ENCODE measurements at regions not wholly inside any gene's neighbourhood (a gene's known extent, or its start where the extent isn't known, plus 50 kb on each side); places are given as distances from the start of the nearest gene placed in this dataset.

DNA sequence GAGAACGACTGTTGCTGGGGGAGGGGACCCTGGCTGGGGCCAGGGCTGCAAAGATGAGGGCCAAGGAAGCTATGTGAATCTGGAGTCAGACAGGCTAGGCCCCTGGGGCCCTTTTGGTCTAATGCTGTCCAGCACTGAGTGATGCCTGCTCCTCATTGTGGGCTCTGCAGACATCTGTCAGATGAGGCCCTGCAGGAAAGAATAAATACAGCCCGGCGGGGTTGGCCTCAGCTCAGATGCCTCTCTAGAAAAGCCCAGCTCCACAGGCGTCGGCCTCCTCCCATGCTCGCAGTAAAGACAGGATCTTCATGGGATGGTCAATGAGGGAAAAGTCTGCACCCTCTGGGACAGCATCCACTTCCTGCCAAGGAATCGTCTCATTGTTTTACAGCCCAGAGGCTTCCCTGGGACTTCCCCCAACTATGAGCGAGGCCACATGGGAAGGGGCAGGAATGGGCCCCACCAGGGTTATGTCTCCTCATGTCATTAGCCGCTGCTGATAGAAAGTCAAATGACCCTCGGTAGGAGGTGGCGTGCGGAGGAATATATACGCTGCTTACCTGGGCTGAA lies 125.8 kb upstream of the GLI2 start:
- POLR2A ChIA-PET: no interaction called here
- CTCF ChIA-PET: no interaction called here

DNA sequence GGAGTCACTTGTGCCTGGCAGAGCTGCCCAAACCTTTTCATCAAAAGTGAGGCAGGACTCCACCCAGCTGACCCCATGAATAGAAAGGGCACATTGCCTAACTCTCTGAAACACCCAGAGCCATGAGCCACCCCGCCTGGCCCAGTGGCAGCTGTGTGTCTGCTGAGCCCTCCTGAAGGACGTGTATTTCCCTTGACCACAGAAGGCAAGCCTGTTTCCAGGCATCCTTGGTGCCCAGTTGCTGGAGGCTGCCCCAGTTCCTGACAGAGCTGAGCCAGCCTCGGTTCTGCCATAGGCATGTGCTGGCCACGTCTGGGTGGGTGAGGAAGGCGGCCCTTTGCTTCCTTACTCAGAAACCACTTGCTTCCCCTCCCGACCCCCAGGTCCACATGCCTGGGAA lies 124.7 kb upstream of the GLI2 start:
- ChIA-PET POLR2A (no interaction called here), CTCF (no interaction called here)

GRCh38 chr2:120611961-120612360 lies 123.7 kb upstream of the GLI2 start:
- ChIA-PET POLR2A (no interaction called here), CTCF (no interaction called here)

- CTCF ChIA-PET: no interaction called here
- POLR2A ChIA-PET: no interaction called here
These were observed 123.2 kb upstream of the GLI2 start for GRCh38 chr2:120612471-120612870.

GRCh38 chr2:120612931-120613330 lies 122.7 kb upstream of the GLI2 start:
- ChIA-PET POLR2A (no interaction called here), CTCF (no interaction called here)

DNA sequence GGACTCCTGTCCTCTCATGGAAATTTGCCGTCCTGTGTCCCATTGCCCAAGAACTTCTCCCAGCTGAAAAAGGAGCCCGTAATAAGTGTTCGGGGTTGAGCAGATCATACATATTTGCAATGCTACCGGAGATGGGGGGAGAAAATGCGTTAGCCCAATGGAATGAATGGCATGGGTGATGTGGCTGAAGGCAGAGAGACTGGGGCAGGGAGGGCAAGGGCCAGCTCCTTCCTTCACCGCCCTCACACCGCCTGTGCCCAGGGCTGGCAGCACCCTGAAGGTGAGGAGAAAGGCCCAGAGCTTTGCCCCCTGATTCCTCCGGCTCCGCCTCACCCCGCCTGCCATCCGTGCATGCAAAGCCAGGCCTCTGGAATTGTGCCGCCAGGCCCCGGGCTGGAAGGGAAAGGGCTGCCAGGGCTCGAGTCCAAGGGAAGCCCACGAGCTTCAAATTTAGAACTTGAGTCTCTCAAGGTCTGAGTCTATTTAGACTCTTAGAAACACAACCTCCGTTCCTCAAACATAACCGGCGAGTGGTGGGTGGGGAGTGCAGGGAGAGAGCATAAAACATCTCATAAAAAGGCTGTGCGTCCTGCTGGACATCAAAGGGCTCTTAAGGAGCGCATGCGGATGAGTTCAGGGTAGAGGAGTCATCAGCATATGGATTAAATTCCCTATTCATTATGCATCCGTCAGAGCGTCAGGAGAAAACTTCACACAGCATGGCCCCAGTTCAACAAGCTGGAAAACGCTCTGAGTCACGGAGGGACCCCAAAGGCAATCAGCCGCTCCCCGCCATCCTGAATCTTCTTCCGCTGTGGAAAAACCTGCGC lies 121.7 kb upstream of the GLI2 start:
- POLR2A ChIA-PET: no interaction called here

DNA sequence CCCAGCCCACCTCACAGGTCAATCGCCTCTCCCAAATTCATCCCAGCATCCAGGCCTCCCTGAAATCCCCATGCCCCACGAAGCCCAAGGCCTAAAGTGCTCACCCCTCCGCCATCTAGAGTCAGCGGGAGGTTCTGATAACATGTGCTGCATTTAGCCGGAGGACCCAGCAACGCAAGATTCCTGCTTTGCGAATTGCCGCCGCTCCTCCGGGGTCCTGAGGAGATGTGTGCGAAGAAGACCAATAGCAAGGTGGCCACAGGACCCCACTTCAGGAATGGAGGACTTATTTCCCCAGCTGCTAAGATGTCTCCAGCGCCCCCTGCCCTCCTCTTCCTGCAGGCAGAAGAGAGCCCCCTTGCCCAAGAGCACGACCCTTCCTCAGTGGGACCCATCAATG lies 120.8 kb upstream of the GLI2 start:
- ChIA-PET CTCF (no interaction called here), POLR2A (no interaction called here)

More for the DNA sequence above, 121.7 kb upstream of the GLI2 start:
- CTCF ChIA-PET: no interaction called here

GRCh38 chr2:120616261-120616660 lies 119.4 kb upstream of the GLI2 start:
- POLR2A ChIA-PET: no interaction called here
- CTCF ChIA-PET: no interaction called here

- CTCF ChIA-PET: no interaction called here
- POLR2A ChIA-PET: no interaction called here
These were observed 118.6 kb upstream of the GLI2 start for GRCh38 chr2:120617055-120617454.

GRCh38 chr2:120618830-120619229 lies 116.8 kb upstream of the GLI2 start:
- CTCF ChIA-PET: no interaction called here
- POLR2A ChIA-PET: no interaction called here

- ChIA-PET POLR2A (no interaction called here), CTCF (no interaction called here)
These were observed 116.1 kb upstream of the GLI2 start for GRCh38 chr2:120619579-120619978.

- ChIA-PET POLR2A (no interaction called here), CTCF (no interaction called here)
These were observed 115.5 kb upstream of the GLI2 start for GRCh38 chr2:120620025-120620793.

DNA sequence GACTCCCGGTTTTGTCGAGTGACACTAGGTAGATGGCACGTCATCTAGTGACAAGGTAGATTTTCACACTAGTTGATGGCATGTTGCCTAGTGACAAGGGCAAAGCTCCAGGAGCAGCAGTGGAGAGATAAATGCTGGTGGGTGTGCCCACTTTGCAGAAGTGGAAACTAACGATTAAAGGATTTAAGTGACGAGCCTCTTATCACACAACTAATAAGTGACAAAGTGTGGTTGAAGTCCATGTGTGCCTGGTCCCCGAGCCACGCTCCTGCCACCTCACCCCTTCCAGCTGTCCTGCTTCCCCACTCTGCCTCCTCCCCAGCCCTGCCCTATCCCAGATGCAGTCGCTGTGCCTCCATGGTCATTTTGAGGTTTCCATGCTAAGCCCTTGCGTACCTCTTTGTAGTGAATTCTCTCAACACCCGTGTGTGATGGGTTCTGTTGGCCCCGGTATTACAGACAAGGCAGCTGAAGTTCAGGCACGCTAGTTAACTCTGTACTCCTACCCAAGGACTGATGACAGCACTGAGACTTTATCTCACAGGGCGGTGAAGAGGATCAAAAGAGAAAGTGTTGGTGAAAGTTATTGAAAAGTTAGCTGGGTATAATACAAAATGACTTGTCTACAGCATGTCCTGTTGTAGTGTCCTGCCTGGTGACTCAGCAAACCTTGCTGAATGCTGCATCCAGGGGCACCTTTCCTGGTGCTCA lies 113.4 kb upstream of the GLI2 start:
- ChIA-PET CTCF (interaction anchor here (1.5 kb wide), 1 partner anchor 15 kb away, joined by 3 read pairs; no protein-coding TSS in a partner anchor), POLR2A (no interaction called here)

GRCh38 chr2:120622886-120623753 lies 112.5 kb upstream of the GLI2 start:
- ChIA-PET CTCF (interaction anchor here (1.5 kb wide), 1 partner anchor 14 kb away, joined by 3 read pairs; no protein-coding TSS in a partner anchor), POLR2A (no interaction called here)

DNA sequence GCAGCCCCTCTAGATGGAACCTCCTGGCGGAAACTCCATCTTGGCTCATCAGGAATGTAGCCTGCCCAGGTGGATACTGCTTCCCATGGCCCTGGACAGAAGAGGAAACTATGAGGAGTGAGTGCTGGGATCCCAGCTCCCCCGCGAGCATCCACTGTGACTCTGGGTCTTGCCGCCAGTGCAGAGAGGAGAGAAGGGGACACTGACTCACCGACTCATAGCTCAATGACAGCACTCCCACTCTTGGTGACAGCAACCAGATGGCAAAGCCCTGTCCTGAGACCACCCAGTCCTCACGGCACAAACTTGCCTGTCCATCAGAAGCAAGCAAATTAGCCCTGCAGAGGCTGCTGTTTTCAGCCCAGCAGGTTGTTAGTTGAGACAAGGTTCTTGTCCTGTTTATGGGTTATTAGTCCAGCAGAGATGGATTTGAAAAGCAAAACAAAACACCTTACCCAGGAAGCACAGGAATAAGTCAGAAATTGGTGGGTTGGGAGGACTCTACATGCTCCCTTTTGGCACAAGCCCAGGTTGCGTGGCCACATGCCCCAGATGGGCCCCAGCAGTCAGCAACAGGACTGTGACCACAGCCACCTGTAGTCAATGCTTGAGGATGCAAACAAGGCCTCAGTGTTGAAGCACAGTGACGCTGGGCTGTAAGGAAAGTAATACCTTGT lies 111.5 kb upstream of the GLI2 start:
- POLR2A ChIA-PET: no interaction called here
- CTCF ChIA-PET: no interaction called here

DNA sequence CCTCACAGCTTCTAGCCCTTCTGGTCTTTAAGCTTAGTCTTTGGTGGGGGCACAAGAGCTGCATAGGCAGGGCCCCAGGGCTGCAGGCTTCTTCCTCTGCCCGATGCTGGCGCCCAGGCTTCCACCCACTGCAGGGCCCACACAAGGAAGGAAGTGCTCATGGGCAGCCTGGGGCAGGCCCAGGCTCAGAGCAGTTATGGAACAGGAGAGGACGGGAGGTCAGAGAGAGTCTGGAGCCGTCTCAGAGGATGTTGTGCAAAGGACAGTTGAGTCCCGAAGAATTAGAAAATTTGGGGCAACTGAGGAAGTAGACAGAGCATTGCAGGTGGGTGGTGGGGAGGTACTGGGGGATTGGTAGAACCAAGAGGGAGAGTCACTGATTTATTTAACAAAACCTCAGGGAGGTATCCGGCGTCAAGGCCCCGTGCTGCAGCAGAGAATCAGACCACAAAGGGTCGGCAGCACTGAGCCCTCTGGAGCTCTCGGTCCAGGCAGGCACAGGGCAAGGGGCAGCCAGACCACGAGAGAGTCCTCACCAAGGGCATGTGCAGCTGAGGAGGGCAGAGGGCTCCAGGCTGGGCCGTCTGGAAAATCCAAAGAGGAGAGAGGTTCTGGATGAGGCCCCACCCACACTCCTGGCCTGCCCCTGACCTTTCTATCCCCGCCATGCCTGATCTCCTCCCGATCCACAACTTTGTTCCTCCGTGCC lies 110.8 kb upstream of the GLI2 start:
- ChIA-PET CTCF (no interaction called here), POLR2A (no interaction called here)

GRCh38 chr2:120625865-120626560 lies 109.7 kb upstream of the GLI2 start:
- ChIA-PET POLR2A (no interaction called here), CTCF (no interaction called here)

DNA sequence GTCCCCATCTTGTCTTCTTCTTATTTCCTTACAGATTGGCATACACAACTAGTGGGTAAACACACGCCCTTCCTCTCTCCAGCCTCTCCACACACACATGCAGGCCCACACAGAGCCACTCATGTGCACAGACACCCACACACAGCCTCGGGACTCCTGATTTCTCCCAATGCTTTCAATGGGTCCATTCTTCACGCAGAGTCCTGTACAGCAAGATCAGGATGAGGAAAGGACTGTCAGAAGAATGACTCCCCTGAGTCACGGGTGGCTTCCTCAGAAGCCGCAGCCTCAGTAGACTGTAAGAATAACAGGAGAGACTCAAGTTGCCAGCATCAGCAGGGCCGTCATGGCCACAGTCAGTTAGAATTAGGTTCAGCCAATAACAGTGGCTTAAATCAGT lies 109.1 kb upstream of the GLI2 start:
- ChIA-PET POLR2A (no interaction called here), CTCF (no interaction called here)

Measured in activated CD8-positive, alpha-beta memory T cell treated with anti-CD3 and anti-CD28 coated beads for 36 hours (primary cell).